DMS53 treated with DMSO at 0.1 percent for 48 hours (cell line): ENCODE measurements at regions not wholly inside any gene's neighbourhood (a gene's known extent, or its start where the extent isn't known, plus 50 kb on each side); places are given as distances from the start of the nearest gene placed in this dataset.

Experiments
- DNase-seq: peaks from one replicate; lab custom pipeline; 2025; ENCODE audit not compliant: unreplicated experiment; lab: John Stamatoyannopoulos, UW

DNA sequence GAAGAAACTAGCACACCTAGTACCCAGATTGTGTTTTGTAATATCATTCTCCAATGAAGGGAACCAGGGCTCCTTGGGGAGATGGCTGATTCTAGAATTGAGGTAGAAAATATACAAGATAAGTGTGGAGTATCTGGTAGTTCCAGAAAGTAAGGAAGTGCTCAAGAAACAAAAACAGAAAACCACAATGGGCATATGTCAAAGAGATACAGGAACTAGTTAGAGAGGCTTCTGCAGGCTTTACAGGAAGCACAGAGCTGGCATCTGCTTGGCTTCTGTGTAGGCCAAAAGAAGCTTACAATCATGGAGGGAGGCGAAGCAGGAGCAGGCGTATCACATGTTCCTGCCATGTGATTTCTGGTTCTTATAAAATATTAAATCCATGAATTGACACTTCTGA lies 105.7 kb upstream of the TMEM161B start:
- DNase-seq, result no peak

DNA sequence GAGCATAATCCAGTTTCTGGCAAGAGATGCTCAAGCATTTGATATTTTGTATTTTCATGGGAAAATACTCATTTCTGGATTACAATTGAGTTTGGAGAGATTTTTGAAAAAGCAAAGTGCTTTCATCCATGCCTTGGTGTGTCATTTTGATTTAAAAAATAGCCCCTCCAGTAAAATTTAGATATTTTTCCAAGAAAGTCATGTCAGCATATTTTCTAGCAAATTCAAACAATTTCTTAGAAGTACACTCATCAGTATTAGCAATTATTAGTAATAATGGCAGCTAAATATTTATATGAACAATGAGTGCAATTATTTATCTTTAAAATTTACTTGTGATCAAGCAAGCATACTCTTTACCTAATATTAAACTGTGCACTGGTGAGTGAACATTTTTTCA lies 102.2 kb upstream of the TMEM161B start:
- DNase-seq, result no peak

DNA sequence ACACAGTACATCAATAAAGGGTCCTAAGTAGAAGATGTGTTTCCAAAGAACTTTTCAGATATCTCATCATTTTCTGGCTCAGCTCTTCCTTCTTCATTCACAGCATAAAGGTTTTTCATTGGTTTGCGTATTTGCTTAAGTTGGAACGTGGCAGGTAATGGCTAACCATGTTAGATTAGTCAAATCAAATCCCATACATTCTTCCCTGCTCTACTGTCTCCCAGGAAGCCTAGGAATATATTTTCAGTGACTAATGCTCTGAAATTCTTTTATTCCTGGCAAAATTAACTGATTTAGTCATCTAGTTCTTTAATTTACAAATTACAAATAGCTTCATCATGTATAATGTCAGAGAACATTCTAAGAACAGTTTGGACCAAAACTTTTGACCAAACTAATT lies 99.6 kb upstream of the TMEM161B start:
- no peak for DNase-seq

DNA sequence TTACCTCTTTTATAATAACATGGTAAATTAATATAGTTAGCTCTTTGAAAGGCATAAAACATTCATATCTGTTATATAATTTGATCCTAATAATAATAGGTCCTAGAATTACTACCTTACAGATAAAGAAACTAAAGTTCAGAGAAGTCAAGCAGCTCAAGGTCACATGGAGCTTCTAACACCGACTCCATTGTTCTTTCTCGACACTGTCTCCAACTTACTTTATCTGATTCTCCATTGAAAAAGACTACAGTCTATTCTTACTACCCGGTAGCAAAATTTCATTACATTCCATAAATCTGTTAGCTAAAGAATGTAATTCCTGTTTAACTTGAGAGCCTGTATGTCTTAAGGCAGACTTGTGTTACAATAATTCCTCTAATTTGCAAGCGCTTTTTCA lies 96.3 kb upstream of the TMEM161B start:
- no peak for DNase-seq

DNA sequence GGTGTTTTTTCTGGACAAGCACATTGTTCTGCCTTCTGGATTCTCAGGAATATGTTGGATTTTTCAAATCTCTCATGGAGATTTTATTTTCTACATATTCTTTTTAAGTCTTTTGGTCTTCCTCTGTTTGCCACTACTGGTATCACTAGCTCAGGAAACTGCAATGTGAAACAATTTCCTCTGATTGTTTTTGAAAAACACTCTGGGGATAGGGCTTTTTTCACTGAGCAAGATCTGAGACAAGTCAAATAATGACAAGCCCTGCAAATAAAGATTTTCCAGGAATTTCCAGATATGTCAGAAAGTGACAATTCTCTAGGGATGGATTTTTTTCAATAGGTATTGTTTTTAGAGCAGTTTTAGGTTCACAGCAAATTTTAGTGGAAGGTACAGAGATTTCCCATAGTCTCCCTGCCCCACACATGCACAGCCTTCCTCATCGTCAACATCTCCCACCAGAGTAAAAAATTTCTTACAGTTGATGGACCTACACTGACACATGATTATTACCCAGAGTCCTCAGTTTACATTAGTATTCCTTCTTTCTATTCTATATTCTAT lies 86.9 kb upstream of the TMEM161B start:
- no peak for DNase-seq

DNA sequence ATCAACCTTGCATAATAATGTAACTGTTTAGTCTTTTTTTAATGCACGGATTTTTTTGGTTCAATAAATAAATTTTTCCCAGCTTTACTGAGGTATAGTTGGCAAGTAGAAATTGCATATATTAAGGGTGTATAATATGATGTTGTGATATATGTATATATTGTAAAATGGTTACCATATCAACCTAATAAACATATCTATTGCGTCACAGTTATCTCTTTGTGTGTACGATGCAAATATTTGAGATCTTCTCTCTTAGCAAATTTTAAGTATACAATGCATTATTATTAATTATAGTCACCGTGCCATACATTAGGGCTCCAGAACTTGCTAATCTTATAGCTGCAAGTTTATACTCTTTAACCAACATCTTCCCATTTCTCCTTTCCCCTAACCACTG lies 57.2 kb upstream of the TMEM161B start:
- no peak for DNase-seq

DNA sequence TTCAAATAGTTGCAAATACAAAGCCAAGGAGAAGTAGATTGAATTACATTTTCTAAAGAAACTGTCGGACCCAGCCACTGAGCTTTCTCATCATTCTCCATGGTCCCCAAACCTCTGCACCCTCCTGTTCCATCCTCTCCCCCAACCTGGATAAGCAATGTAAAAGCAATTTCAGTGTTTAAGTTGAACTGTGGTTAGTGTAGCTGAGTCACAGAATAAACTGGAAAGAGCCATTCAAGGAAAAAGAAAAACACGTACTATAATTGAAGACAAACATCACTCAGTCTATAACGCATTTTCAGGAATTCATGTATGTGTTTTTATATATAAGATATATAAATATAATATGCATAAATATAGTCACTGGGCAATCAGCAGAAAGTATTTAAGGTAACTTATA lies 54.1 kb upstream of the TMEM161B start:
- DNase-seq, result no peak
